ENCODE measurements at regions not wholly inside any gene's neighbourhood (a gene's known extent, or its start where the extent isn't known, plus 50 kb on each side); places are given as distances from the start of the nearest gene placed in this dataset.

DNA sequence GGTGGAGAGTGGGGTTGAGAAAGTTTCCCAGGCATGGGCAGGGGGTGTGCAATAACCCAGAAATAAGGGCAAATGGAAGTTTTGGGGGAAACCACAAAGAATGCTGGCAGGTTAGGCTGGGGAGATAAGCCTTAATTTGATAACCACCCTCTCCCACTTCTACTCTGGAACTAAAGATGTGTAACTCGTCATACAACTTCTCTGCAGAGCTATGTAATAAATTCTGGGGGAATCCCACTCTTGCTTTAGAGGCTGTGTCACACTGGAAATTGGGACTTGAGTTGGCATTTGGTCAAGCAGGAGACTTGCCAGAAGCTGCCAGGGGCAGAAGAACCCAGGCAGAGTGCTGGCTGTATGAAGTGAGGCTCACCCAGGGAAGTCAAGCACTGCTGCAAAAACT lies 170.9 kb upstream of the CPEB2 start:
- DNase-seq = no peak

DNA sequence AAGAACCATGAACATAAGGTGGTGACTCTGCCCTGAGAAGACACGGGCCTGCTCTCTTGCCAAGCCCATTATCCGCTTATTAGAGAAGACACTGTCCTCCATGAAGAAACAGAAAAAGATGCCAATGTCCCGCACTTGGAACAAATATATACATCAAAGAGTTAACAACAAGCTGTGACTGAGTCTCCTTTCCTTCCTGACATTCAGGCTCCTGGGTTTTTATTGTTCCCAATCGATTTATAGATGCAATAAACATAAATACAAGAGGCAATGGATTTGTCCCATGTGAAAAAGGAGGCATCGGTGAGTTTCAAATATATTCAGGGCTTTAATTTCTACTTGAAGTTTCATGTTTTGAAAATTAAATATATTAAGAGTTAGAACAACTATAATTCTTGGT lies 169.2 kb upstream of the CPEB2 start:
- DNase-seq = no peak

DNA sequence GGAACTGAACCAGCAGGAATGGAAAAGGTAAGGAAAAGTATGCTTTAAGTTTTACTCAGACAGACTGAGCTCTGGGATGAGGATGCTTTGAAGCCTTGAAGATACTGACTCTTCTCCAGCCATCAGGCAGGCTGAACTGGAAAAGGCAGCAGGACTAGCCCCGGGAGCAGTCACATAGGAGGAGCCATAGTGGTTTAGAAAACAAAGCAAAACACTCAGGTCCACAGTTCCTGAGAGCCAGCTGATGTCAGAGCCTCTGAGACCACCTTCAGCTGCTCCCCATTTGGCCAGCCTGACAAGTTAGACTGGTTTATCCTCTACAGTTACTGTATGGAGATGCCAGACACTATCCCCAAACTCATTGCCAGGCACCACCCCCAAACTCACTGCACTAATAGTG lies 167.9 kb upstream of the CPEB2 start:
- no peak for DNase-seq

DNA sequence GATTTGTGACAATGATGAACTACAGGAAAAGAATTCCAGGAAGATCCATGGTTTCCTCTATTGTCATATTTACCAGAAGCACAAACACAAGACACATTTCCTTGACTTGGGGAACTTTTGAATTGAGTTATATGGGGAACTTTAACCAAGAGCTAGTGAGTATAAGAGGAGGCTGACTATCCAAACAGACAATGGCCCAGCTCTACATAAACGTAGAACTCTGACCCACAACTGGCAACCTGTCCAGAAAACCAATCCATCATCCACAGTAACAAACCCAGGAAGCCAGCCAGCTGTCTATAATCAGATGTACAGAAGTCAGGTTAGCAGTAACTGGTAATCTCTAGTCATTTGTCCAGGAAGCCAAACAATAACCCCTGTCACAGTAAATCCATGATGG lies 167.0 kb upstream of the CPEB2 start:
- no peak for DNase-seq

DNA sequence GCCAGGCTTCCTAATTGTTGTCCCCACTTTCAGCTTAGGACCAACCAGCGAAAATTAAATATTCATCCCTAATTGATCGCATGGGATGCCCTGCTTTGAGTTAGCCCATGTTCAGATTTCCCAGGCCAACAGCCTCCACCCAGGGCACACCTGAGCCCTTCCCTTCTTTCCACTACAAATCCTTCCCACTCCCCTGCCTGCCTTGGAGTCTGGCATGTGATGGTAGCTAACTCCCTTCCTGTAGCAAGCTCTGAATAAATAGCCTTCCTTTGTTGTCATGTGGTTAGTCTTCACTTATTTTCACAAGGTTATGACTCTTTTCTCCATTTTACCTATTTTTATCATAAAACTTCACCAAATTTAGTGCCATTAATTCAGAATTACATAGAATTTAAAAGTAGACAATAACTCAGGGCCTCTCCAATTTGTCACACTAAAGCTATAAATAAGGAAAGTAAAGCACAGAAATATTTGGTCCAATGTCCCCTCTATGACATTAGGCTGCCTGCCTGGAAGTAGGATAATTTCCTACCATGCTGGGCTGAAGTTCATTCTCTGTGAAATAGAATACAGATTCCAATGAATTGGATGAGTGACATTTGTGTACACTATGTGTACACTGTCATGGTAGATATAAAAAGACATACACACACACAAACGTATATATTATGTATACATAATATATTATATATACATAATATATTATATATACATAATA lies 166.4 kb upstream of the CPEB2 start:
- no peak for DNase-seq

DNA sequence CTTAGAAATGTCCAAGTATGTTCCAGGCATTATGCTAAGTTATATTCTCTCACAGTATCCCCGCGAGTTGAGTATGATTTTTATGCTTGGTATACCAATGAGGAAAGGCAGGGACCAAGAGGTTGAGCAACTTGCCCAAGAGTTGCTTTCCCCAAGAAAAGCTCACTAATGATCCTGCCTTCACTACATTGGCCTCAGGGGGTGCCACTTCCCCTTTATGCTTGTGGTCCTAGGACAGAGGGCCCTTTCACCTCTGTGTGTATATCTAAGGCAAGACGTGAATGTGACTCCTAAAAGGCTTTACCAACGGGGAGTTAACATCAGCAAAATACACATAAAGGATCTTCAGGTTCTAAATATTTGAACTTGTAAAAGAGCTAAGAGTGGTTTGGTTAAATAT lies 164.4 kb upstream of the CPEB2 start:
- no peak for DNase-seq

DNA sequence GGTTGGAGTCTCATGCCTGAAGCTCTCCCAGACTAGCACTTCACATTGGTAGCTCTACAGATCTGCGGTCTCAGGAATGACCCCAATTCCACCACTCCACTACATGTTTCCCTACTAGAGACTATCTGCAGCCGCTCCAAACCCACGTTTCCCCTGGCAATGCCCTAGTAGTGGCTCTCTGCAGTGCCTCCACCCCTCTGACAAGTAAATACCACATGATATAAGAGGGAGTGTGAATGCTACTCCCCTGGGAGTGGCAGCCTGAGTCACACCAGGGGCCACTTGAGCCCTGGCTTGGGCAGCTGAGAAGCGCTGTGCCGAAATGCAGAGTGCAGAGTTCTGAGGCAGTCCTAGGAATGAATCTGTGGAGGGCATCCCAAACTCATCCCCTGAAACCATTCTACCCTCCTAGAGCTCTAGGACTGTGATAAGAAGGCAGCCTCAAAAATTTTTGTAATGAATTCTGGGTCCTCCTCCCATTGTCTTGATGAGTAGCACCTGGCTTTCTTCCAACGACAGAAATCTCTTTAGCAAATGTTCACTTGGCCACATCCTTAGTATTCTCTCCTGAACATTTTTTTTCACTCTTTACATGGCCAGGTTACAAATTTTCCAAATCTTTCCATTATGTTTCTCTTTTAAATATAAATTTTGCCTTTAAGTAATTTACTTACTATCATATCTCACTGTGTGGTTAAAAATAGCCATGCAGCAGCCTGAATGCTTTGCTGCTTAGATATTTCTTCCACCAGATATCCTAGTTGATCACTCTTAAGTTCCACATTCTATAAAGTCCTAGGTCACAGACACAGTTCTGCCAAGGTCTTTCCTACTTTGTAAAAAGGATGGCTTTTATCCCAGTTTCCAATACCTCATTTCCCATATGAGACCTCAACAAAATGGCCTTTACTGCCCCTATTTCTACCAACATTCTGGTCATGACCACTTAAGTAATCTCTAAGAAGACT lies 160.2 kb upstream of the CPEB2 start:
- DNase-seq = no peak

DNA sequence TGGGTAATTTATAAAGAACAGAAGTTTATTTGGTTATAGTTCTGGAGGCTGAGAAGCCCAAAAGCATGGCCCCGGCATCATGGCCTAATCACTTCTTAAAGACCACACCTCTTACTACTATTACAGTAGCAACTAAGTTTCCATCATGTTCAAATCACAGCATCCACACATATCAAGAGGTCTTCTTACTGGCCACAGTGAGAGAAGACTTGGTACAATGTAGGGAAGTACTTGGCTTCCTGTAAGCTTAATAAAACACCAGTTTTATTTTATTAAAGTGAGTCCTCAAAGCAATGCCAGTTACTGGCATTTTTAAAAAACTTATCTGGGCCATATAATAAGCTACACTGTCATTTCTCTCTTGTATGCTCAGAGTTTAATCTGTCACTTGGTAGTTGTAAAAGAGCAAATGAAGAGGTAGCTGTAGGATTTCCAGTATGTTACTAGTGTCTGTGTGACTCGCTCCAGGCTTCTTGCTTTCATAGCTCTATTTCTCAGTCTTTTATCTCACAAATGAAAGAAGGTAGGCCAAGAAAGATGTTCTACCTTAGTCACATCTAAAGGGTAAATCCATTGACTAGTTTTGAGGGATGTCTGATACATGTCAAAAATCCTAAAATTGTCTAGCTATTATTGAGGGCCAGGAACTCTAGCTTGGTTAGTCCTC lies 159.2 kb upstream of the CPEB2 start:
- DNase-seq = no peak

DNA sequence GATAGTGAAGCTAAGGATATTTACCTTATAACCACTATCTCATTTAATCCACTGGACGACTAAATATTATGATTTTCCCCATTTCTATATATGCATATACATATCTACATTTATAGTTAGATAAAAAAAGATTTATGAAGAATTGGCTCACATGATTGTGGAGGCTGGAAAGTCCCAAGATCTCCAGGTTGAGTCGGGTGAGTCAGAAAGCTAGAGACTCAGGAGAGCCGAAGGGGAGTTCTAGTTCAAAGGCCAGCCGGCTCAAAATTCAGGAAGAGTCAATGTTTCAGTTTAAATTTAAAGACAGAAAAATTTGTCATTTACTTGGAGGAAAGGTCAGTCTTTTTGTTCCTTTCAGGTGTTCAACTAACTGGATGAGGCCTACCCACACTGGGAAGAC lies 158.2 kb upstream of the CPEB2 start:
- no peak for DNase-seq

DNA sequence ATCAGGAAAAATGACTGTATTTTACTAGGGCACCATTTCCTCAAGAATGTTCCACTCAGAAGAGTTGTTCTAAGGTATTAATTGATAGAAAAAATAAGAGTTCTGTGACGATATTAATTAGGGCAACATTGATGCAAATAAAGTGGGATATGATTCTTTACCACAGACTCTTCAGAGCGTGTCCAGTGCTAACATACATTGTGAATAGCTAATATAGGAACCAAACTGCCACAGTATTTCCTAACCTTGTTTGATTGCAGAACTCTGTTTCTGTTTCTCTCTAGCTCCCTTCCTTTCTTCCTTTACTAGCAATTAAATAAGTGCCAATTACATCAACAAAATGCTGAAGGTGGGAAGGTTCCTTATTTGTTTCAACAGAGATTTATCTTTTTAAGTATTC lies 154.1 kb upstream of the CPEB2 start:
- DNase-seq = no peak

DNA sequence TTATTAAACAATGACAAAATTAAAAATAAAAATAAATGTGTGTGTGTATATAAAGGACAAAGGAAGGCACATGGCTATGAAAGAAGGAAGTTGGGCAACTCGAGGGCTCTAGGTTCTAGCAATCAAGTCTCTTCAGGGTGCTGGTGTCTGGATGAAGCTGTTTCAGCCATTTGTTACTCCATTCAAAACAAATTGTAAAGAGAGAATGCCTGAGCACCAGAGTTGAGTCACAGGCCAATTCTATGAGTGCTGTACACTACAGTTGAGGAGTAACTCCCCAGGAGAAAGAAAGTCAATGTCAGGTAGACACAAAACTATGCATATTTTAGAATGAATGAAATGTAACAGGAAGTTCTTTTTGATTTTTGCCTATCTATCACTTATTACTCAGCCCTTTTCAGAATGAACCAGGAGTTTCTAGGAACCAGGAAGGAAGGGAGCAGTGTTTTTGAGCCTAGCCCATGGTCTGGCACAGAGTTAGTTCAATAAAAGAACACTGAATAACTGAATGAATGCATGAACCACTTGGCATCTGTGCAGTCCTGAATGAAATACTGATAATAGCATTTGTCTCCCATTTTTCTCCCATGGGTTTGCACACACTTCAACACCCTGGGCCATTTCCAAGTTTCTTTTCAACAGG lies 151.7 kb upstream of the CPEB2 start:
- no peak for DNase-seq

DNA sequence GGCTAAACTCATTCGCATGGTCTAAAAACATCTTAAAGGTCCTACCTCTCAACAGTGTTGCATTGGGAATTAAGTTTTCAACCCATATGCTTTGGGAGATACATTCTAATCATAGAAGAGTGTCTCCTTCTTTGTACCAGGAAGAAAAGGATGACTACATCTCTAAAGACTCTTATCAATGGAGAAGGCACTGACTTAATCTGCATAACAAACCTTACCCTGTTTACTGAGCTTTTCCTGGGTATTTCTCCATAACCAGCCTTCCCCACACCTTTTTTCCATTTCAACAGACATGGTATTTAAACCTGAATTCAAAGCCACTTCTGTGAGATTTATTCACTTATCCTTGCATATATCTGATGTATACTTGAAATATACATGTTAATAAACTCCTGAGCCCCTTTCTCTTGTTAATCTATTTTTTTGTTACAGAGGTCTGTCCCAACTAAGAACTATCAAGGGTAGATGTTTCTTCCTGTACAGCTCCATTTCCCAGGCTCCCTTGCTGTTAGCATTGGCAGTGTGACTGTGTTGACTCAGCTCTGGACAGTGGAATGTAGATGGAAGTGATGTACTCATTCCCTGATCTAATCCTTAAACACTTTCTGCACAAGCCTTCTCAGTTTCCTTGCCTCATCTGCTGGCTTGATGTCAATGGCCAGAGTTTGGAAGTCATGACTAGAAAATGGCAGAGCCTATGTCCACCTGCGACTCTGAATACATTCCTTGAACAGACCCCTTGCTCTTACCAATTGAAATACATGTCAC lies 148.9 kb upstream of the CPEB2 start:
- DNase-seq = no peak

DNA sequence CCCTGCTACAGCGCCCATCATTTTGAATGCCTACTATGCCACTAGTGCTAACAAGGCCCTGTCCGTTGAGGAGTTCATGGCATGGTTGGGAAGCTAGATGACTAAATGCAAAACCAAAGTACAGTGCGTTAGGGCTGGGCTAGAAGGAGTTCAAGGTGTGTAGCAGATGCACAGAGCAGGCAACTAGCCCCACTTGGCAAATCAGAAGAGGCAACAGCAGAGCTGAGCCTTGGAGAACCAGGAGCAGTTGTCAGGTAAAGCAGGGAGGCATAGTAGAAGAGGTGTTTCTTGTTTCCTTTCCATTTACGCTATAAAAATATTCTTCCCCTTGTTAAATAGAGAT lies 146.6 kb upstream of the CPEB2 start:
- no peak for DNase-seq

DNA sequence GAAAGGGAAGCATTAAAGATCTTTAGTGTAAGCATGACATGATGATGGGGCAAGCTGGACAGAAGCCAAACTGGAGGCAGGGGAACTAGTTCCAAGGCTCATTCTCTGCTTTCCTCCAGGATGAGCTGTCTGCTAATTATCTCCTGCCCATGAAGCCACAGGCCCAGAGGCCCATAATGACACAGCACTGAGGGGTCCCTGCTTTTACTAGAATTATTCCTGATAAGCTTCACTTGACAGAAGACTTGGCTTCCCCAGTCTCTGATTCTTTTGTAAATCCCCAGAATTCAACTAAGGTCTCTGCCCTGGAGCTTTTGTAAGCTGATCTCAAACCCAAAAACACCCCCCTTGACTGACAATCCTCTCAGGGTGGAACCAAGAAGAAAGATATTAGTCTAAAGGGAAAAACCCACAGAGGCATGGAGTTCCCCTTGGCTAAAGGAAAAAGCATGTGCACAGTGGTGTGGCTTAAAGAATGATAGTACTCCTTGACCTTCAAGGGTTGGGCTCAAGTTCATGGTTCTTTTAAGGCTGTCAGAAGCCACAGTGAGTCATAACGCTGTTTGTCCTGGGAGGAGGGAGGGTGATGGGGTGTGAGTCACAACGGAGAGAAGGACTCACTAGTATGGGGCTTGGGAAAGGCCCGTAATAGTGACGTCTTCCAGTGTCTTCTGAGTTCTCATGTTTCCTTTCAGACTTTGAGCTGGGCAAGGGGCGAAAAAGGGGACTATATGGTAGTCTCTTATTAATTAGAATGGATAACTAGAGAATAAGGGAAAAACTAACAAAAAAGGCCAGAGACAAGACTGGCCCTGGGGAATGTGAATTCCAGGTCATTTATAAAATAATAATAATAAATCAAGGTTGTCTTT lies 146.0 kb upstream of the CPEB2 start:
- peak; percentile 41 to 52 for DNase-seq

DNA sequence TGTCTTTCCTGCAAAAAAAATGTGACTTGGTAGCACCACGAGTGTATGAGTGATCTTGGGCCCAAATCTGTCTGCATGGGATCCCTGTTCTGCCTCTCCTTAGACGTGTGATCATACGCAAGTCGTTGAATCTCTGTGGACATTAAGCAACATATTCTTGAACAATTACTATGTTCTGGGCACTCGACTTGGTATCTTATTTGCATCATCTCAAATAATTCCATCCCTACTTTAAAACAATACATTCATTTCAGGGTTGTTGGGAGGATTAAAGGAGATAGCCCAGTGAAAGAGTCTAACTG lies 145.4 kb upstream of the CPEB2 start:
- DNase-seq = no peak

DNA sequence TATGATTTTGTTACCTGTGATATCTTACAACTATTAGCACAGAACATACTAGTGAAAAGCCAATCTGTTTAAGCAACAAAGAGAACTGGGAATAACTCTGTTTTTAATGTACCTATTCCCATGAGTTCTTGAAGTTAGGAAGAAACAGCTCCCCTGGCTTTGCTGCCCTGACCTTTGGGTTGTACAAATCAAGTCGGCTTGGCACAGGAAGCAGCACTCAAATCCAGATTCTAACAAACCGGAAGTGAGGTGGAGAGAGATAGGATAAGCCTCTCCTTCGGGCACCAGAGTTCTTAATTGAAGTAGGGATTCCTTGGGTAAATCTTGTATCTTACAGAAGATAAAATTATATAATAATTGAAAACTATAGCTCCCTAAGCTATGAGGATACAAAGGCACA lies 144.8 kb upstream of the CPEB2 start:
- no peak for DNase-seq

DNA sequence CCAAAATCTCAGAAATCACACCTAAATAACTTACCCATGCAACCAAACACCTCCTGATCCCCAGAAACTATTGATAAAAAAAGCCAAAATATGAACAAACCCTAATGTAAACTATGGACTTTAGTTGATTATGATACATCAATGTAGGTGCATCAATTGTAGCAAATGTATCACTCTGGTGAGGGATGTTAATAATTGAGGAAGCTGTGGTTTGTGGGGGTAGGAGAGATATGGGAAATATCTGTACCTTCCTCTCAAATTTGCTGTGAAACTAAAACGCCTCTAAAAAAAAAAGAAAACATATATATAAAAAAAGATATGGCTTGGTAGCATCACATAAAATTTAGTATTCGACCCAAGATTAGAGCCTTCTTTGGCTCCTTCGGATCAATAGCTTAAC lies 144.3 kb upstream of the CPEB2 start:
- DNase-seq = no peak

DNA sequence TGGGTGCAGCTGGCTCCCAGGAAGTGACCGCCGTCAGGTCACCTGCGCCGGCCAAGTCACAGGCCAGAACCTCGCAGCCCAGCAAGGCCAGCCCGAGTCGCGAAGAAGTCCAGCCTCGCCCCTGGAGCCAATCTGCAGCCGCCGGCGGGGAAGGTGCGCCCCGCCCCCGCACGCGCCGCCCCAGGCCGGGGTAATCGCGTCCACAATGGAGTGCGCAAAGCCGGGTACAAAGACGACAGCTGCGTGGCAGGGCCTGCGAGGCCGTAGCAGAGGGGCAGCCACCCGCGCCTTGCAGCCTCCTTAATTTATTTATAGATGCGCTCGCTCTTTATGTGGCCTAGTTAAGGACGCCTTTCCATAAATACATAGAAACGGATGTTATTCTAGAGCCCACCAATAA lies 139.4 kb upstream of the CPEB2 start:
- DNase-seq = no peak

DNA sequence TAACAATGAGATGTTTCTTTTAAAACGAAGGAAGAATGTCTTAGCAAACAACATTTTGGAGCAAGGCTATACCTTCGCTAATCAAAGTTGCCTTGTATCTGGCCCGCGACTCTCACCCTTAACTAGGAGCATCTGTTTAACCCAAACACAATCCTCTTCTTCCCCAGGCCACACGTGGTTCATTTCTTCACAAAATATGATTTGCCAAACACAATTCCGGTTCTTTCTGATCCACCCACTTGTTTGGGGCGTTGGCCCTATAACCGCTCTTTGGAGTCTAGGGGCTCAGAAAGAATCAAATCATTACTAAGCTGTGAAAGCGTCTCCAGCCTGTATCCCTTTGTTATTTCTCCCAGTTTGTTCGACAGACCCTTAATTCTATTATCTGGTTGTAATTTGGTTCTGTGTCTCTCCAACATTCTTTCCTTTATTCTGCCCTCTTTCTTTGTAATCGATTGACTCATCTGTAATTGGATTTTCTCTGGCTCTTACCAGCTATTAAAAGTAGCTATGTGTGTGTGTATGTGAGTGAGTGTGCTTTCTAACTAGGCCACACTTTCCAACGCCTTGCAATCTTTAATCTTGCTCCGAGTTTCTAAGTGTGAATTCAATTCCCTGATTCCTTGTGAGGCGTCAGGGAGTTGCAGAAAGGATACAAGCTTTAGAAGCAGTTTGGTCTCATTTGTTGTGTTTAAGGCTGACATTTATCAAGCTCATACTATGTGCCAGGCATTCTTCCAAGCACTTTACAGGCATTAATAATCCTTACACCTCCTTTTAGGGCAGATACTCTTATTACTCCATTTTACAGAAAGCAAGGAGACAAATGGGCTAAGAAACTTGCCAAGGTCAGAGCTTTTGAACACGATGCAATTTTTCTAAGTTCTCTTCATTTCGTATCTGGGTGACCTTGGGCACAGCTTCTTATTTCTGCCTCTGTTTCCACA lies 138.6 kb upstream of the CPEB2 start:
- DNase-seq = no peak

DNA sequence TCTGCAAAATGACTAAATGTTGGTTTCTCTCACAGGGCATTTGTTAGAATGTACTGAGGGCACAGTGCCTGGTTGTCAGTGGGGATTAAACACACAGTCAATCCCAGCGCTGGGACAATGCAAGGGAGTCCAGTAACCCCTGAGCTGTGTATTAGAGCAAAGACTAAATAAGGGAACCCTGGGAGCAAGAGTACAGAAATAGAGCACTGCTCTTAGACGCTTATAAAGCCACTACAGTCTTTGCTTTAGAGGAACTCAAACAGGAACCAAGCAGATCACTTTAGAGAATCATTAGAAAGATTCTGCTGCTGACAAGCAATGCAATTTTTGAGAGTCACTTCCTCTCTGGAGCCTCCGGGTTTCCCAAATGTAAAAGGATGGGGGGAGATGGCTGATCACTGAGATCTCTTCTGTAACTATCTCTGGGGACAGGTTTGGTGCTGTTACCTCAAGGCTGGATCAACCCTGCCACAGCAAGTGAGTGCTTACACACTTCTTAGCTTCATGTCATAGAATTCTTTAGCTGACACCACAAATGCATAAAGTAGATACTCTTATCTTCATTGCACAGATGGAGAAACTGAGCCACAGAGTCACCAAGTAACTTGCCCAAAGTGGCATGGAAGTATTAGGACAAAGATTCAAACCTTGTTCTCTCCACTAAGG lies 137.8 kb upstream of the CPEB2 start:
- no peak for DNase-seq
